ENCODE measurements at regions not wholly inside any gene's neighbourhood (a gene's known extent, or its start where the extent isn't known, plus 50 kb on each side); places are given as distances from the start of the nearest gene placed in this dataset.

DNA sequence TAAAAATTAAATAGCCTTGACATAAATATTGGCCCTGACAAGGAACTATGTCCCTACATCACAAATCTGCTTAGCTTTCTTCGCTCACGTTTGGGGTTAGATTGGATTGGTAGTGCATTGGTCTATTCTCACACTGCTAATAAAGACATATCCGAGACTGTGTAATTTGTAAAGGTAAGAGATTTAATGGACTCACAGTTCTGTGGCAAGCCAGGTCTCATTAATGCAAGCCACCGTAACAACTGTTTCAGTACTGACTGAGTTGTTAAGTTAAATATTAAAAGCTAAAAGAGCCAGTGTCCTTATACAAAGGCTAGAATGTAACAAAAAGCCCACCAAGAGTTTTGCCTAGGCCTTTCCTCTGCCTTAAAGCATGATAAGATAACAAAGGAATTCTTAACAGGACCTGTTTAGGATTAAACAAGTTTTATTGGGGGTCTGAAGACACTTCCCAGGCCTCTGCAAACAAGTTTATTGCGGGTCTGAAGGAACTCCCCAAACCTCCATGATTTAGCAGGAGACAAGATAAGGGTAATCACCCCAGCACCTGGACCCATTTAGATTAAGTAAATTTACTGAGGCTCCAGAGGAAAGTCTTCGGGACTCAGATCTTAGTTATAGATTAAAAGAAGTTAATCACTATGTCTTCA lies 88.2 kb upstream of the PTGDR start:
- TF ChIP-seq CTCF (IDR thresholded peaks at IDR 0.05) (no peak), POLR2A (IDR thresholded peaks at IDR 0.05) (no peak)
